ENCODE measurements at regions not wholly inside any gene's neighbourhood (a gene's known extent, or its start where the extent isn't known, plus 50 kb on each side); places are given as distances from the start of the nearest gene placed in this dataset.
A peak's percentile ranks its signal among the peaks of the same experiment; 100 is the strongest.

DNA sequence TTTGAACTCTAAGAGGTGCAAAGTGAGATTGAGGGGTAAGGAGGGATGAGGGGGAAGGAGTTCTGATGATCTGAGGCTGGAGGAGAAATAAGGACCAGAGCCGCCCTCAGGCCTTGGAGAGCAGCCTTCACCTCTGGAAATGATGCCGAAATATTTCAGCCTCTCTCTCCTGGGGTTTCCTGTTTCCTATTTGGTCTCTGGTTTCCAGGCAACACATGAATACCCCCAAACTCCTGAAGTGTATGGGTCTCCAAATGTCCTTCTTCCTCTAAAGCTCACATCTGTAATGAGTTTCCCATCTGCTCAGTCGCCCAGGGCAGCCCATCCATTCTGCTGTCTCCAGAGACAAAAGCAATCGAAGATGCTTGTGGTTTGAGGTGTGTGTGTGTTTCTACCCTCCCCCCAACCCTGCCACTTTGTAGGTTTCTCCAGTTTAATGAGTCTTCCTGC is 52.0 kb upstream of the FAM20B start:
- H3K36me3 ChIP-seq = no peaks in the 10 kb centered on the region
- peaks cover 0 to 14% (median 3%) of the 10 kb centered on the region in 4 donors for H3K4me1 ChIP-seq
- intact Hi-C loops (cut with DNase I) = no loop called here
- peak; percentile 86 for DNase-seq (ENCODE audit: extremely low spot score)
- TF ChIP-seq POLR2AphosphoS5 (IDR thresholded peaks at IDR 0.05) = no peak
- no peak for TF ChIP-seq EP300 (IDR thresholded peaks at IDR 0.05)
- no peak for TF ChIP-seq POLR2A (IDR thresholded peaks at IDR 0.05; ENCODE audit: low read depth)
- TF ChIP-seq, protein P1, sequence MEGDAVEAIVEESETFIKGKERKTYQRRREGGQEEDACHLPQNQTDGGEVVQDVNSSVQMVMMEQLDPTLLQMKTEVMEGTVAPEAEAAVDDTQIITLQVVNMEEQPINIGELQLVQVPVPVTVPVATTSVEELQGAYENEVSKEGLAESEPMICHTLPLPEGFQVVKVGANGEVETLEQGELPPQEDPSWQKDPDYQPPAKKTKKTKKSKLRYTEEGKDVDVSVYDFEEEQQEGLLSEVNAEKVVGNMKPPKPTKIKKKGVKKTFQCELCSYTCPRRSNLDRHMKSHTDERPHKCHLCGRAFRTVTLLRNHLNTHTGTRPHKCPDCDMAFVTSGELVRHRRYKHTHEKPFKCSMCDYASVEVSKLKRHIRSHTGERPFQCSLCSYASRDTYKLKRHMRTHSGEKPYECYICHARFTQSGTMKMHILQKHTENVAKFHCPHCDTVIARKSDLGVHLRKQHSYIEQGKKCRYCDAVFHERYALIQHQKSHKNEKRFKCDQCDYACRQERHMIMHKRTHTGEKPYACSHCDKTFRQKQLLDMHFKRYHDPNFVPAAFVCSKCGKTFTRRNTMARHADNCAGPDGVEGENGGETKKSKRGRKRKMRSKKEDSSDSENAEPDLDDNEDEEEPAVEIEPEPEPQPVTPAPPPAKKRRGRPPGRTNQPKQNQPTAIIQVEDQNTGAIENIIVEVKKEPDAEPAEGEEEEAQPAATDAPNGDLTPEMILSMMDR (IDR thresholded peaks at IDR 0.05) = no peak
- H3K9me3 ChIP-seq = peaks cover 0 to 29% (median 7%) of the 10 kb centered on the region in 4 donors
- no peak overlapping the region for H3K27ac ChIP-seq (replicated peaks in 1 of 4)
- WGBS = 58% methylated on average over 4 of the region's 4 CpGs
- no peaks in the 10 kb centered on the region for H3K27me3 ChIP-seq
- no peak overlapping the region for H3K4me3 ChIP-seq

Measured in esophagus muscularis mucosa (tissue), 4 donors.